ENCODE measurements at regions not wholly inside any gene's neighbourhood (a gene's known extent, or its start where the extent isn't known, plus 50 kb on each side); places are given as distances from the start of the nearest gene placed in this dataset.
"Not testable (repeated sequence)": the region's sequence is repeated elsewhere in the genome, so short reads cannot be mapped to it uniquely, and the experiment has no call there.

DNA sequence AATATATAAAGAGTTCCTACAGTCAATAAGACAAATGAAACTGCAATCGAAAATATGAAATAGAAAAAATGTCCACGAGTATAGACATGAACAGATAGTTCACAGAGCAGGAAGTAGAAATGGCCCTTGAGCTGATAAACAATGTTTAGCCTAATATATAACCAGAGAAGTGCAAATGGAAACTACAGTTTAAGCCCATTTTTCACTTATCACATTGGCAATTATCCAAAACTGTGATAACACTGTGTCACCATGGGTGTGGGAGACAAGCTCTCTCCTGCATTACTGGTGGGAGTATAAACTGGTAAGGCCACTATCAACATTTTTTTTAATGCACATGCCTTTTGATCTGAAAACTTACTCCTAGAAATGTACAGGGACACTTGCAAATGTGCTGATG, 112.4 kb downstream of the TNFRSF13B start:
- intact Hi-C loops (cut with DNase I); H3K36me3 ChIP-seq; H3K9me3 ChIP-seq; H3K27me3 ChIP-seq; H3K4me1 ChIP-seq; DNase-seq (ENCODE audit: low spot score in 2 of 2); H3K4me3 ChIP-seq; H3K27ac ChIP-seq: not testable (repeated sequence)

DNA sequence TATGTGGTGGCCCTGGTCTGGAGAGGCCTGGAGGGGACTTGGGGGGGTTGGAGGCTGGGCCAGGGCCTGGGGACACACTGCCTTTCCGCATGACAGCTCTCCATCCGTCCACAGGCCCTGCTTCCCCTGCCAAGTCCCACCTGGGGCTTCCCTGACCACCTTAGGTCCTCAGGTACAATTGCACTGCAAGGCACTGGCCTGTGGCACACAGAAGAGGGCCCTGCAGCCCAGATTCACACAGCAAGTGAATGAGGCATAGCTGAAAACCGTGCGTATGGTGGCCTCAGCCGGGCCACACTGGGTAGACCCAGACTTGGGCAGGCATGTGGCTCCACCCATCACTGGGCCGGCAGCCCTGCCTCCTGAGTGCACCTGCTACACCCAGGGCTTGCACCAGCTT, 114.2 kb downstream of the TNFRSF13B start:
- H3K27ac ChIP-seq; H3K27me3 ChIP-seq; H3K9me3 ChIP-seq; DNase-seq (ENCODE audit: low spot score in 2 of 2); H3K4me3 ChIP-seq; H3K4me1 ChIP-seq; intact Hi-C loops (cut with DNase I); H3K36me3 ChIP-seq: not testable (repeated sequence)

DNA sequence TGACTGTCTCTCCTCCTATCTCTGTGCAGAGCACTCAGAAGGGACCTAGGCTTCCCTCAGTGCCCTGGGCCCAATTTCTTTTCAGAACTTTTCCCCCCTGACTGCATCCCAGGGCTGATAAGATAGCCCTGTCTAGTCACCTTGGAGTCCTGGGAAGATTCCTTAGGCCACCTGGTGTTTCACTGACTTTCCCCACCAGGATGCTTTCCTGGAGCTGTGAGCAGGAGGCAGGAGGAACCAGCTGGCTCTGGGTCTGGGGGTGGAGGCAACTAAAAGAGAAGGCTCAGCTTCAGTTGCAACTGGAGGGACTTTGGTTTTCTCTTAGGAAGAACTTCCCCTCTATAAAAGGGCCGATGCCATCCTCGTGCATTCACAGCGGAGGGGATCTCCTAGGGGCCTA, 115.1 kb downstream of the TNFRSF13B start:
- H3K9me3 ChIP-seq; H3K36me3 ChIP-seq; DNase-seq (ENCODE audit: low spot score in 2 of 2); H3K4me1 ChIP-seq; intact Hi-C loops (cut with DNase I); H3K27me3 ChIP-seq; H3K4me3 ChIP-seq; H3K27ac ChIP-seq: not testable (repeated sequence)

DNA sequence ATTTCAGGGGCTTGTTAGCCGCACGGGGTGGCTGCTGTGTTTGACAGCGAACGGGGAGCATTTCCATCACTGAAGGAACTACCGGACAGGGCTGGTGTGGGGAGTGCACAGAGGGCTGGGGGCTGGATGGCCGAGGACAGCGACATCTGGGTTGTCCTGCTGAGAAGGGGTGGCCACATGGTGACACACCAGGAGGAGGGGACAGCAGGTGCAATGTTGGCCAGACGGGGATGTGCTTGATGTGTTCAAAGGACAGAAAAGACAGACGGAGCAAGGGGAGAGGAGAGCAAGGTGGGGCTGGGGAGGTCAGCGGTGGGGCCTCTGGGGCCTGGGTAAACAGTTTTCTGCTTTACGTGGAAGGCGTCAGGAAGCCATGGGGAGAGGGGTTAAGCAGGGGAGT, 115.7 kb downstream of the TNFRSF13B start:
- H3K36me3 ChIP-seq; H3K27ac ChIP-seq; H3K4me3 ChIP-seq; DNase-seq (ENCODE audit: low spot score in 2 of 2); H3K9me3 ChIP-seq; intact Hi-C loops (cut with DNase I); H3K4me1 ChIP-seq; H3K27me3 ChIP-seq: not testable (repeated sequence)

DNA sequence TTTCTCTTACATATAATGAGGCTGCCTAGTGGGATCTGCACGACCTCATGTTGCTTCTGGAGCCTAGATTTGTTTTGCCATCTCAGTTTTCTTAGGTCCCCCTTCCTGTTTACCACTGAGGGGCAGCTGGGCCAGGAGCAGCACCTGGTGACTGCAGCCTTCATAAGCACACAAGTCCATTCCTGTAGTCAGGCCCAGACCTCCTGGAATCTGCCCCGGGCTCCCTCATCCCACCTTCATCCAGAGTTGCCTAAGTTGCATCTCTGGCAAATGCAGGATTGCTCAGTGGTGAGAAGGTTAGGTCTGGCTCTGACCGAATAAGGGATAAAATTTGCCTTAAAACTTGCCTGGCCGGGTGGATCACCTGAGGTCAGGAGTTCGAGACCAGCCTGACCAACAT, 117.3 kb downstream of the TNFRSF13B start:
- DNase-seq (ENCODE audit: low spot score in 2 of 2); H3K27ac ChIP-seq; H3K27me3 ChIP-seq; intact Hi-C loops (cut with DNase I); H3K9me3 ChIP-seq; H3K4me1 ChIP-seq; H3K4me3 ChIP-seq; H3K36me3 ChIP-seq: not testable (repeated sequence)

DNA sequence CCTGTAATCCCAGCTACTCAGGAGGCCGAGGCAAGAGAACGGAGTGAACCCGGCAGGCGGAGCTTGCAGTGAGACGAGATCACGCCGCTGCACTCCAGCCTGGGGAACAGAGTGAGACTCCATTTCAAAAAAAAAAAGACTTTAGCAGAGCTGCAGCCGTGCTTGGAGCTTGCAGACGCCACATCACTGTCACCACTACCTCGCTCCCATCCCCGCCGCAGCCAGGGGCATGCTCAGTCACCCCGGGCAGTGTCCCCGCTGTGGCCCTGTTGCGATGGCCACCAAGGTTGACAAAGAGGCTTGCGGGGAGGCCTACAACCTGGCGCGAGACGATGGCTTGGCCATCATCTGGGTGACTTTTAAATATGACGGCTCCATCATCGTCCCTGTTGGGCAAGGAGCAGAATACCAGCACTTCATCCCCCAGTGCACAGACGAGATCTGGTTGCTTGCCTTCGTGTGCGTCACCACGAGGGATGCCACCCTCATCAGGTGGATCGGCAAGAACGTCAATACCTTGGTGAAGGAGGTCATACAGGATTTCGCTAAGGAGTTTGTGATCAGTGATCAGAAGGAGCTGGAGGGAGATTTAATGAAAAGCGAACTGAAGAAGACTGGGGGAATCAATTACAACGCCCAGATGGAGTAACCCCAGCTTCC, 118.1 kb downstream of the TNFRSF13B start:
- TF ChIP-seq, protein P1, sequence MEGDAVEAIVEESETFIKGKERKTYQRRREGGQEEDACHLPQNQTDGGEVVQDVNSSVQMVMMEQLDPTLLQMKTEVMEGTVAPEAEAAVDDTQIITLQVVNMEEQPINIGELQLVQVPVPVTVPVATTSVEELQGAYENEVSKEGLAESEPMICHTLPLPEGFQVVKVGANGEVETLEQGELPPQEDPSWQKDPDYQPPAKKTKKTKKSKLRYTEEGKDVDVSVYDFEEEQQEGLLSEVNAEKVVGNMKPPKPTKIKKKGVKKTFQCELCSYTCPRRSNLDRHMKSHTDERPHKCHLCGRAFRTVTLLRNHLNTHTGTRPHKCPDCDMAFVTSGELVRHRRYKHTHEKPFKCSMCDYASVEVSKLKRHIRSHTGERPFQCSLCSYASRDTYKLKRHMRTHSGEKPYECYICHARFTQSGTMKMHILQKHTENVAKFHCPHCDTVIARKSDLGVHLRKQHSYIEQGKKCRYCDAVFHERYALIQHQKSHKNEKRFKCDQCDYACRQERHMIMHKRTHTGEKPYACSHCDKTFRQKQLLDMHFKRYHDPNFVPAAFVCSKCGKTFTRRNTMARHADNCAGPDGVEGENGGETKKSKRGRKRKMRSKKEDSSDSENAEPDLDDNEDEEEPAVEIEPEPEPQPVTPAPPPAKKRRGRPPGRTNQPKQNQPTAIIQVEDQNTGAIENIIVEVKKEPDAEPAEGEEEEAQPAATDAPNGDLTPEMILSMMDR (IDR thresholded peaks at IDR 0.05): no peak

DNA sequence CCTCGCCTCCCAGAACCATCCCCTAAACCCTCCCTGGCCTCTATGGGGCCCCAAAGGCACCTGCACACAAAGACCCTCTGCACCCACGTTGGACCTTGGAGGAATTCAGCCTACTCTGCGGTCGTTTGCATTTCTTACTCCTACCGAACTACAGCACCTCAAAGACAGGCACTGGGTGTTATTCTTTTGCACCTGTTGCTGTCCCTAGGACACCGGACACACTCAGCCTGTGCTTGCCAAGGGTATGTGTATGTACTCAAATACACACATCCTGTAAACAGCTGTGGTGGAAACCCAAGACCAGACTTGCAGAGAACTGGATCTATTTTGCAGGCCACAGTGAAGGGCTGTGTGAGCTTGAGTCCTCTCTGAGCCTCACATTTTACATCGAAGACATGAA, 122.1 kb downstream of the TNFRSF13B start:
- H3K4me3 ChIP-seq; H3K4me1 ChIP-seq; H3K9me3 ChIP-seq; H3K27me3 ChIP-seq; intact Hi-C loops (cut with DNase I); DNase-seq (ENCODE audit: low spot score in 2 of 2); H3K27ac ChIP-seq; H3K36me3 ChIP-seq: not testable (repeated sequence)

More for the DNA sequence above, 118.1 kb downstream of the TNFRSF13B start:
- Histone ChIP-seq H3K27ac (no peak overlapping the region), H3K9me3 (no peaks in the 10 kb centered on the region), H3K36me3 (no peaks in the 10 kb centered on the region), H3K27me3 (no peaks in the 10 kb centered on the region), H3K4me1 (no peaks in the 10 kb centered on the region), H3K4me3 (no peak overlapping the region)
- intact Hi-C loops (cut with DNase I): no loop called here
- no peak for DNase-seq (ENCODE audit: low spot score in 2 of 2)

DNA sequence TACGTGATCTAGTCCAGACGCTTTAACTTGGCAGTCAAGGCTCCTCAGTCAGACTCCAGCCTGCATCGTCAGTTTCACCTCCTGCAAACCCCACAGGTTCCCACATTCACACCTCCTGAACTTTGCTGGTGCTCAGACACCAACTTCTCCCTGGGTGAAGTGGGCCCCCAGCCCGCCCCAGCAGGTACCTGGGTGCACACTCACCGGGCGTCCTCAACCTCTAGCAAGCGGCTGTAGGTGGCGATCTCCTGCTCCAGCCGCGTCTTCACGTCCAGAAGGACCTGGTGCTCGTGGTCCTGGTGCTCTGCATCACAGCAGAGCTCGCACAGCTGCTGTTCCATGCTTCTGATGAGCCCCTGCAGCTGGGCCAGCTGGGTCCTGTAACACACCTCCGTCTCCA, 122.9 kb downstream of the TNFRSF13B start:
- H3K36me3 ChIP-seq; H3K27ac ChIP-seq; H3K9me3 ChIP-seq; H3K4me1 ChIP-seq; DNase-seq (ENCODE audit: low spot score in 2 of 2); H3K27me3 ChIP-seq; intact Hi-C loops (cut with DNase I); H3K4me3 ChIP-seq: not testable (repeated sequence)

DNA sequence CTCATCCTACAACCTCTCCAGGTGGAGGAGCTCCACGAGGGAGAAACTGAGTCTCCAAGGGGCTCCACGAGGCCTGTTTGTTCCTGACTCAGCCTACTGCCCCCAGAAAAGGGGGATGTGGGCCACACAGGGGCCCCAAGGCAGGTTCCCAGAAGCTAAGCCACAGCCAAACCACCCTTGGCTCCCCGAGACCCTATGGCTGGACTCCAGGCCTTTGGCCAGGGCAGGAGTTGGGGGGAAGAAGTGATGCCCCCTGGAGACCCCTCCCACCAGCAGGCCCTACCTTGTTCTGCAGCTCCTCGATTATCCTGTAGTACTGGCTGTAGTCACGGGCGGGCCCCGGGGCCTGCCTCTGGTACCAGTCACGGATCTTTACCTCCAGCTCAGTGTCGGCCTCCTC, 126.8 kb downstream of the TNFRSF13B start:
- H3K27ac ChIP-seq; H3K4me1 ChIP-seq; H3K9me3 ChIP-seq; H3K36me3 ChIP-seq; DNase-seq (ENCODE audit: low spot score in 2 of 2); intact Hi-C loops (cut with DNase I); H3K4me3 ChIP-seq; H3K27me3 ChIP-seq: not testable (repeated sequence)

DNA sequence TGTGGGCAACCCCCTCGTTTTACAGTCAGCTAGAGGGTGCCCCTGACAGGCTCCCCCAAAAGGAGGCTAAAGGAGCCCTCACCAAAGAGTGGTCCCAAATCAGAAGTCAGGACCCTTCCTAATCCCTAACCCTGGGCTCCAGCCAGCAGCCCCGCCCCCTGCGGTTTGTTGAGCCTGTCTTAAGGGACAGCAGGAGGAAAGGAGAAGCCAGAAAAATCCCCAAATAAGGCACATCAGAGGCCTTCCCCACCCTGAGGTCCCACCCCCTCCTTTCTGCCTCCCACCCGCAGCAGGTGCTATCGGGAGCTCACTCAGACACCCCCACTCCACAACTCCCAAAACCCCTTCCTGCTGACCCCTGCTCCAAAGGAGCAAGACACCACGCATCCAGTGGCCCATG, 127.2 kb downstream of the TNFRSF13B start:
- H3K9me3 ChIP-seq; H3K27me3 ChIP-seq; H3K4me3 ChIP-seq; H3K4me1 ChIP-seq; DNase-seq (ENCODE audit: low spot score in 2 of 2); H3K36me3 ChIP-seq; H3K27ac ChIP-seq; intact Hi-C loops (cut with DNase I): not testable (repeated sequence)

DNA sequence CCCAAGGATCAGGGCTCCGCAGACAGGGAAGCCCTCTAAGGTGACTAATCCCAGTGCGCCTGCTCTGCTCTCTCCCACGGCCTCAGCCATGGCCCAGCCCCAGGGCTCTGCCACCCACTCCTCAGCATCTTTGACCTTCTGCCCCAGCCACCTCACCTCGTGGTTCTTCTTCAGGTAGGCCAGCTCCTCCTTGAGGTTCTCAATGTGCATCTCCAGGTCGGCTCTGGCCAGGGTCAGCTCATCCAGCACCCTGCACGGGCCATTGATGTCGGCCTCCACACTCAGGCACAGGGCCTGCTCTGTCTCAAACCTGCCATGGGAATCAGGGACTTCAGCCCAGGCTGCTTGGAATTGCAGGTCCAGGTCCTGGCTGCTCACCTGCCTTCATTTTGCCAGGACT, 128.4 kb downstream of the TNFRSF13B start:
- H3K4me1 ChIP-seq; DNase-seq (ENCODE audit: low spot score in 2 of 2); intact Hi-C loops (cut with DNase I): not testable (repeated sequence)

DNA sequence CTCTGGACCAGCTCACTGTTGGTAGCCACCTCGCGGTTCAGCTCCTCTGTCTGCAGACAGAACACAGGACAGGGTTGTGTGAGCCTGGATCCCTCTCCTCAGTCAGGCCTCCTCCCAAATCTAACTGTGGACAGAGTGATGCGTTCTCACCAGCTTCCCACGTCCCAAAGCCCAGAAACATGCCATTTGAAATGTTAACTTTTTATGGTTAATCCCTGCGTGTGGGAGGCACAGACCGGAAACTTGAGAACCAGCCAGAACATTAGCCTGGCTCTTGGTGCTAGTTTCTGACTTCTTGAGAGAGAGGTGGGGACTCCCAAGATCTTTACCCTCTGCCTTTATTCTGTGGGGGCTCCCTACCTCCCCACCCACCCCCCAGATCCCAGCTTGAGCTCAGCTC, 129.6 kb downstream of the TNFRSF13B start:
- DNase-seq (ENCODE audit: low spot score in 2 of 2); H3K27ac ChIP-seq; H3K9me3 ChIP-seq; H3K4me3 ChIP-seq; intact Hi-C loops (cut with DNase I); H3K4me1 ChIP-seq; H3K27me3 ChIP-seq; H3K36me3 ChIP-seq: not testable (repeated sequence)

More for the DNA sequence above, 128.4 kb downstream of the TNFRSF13B start:
- not testable (repeated sequence) for H3K9me3 ChIP-seq, H3K27ac ChIP-seq, H3K36me3 ChIP-seq, H3K4me3 ChIP-seq, H3K27me3 ChIP-seq

DNA sequence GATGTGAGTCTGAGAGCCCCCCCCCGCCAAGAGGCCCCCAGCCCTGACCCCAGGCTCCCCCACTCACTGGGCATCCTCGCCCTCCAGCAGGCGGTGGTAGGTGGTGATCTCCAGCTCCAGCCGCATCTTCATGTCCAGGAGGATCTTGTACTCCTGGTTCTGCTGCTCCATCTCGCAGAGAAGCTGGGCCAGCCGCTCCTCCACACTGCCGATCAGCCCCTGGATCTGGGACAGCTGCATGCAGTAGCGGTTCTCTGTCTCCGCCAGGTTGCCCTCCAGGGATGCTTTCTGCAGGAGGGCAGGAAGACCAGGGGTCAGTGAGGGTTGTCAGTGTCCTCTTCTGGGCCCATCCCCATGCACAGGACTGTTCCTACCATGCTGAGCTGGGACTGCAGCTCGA, 130.0 kb downstream of the TNFRSF13B start:
- H3K4me1 ChIP-seq; intact Hi-C loops (cut with DNase I); H3K27ac ChIP-seq; H3K4me3 ChIP-seq; DNase-seq (ENCODE audit: low spot score in 2 of 2); H3K27me3 ChIP-seq; H3K9me3 ChIP-seq; H3K36me3 ChIP-seq: not testable (repeated sequence)

DNA sequence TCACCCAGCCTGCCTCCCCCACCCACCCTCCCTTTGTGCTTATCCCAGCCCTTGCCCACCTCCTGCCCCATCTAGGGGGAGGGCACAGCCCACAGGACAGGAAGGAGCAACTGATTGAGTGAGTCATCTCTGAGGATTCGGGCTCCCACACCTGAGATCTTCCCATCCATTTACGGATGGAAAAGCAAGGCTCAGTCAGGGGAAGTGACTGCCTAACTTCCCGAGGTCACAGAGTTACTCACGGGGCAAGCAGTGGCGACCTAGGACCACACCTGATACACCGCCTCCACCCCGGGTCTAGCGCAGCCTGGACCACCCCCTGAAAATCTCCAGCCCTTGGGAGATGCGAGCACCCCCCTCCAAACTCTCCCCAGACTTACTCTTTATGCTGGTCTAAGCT, 131.7 kb downstream of the TNFRSF13B start:
- H3K36me3 ChIP-seq; H3K4me3 ChIP-seq; H3K4me1 ChIP-seq; H3K27me3 ChIP-seq; H3K27ac ChIP-seq; H3K9me3 ChIP-seq; DNase-seq (ENCODE audit: low spot score in 2 of 2); intact Hi-C loops (cut with DNase I): not testable (repeated sequence)

All from ascending aorta (tissue), 2 donors.